Liver (tissue), 8 donors: ENCODE measurements at regions not wholly inside any gene's neighbourhood (a gene's known extent, or its start where the extent isn't known, plus 50 kb on each side); places are given as distances from the start of the nearest gene placed in this dataset.

Source experiments
- DNase-seq: peaks from one replicate; pipeline ENCODE4 v3.0.0-alpha.2; 2017; ENCODE audit warnings: low spot score
- H3K27ac ChIP-seq, 2 donors: one replicate each; pipeline ENCODE4 v1.7.0; 2013; ENCODE audit warnings: inconsistent platforms in 2 of 2, low read length in 2 of 2, control low read depth in 1 of 2, low read depth in 1 of 2, mild to moderate bottlenecking in 1 of 2
- H3K27me3 ChIP-seq, 4 donors: one replicate each; pipeline versions ENCODE4 v1.6.1 to v1.7.0; 2013; ENCODE audit warnings: low read length in 3 of 4, inconsistent platforms in 1 of 4, mild to moderate bottlenecking in 1 of 4, moderate library complexity in 1 of 4; ENCODE audit not compliant: control insufficient read depth in 4 of 4, insufficient read depth in 4 of 4
- H3K36me3 ChIP-seq, 4 donors: one replicate each; pipeline versions ENCODE4 v1.6.1 to v1.7.0; 2013; ENCODE audit warnings: low read length in 3 of 4, mild to moderate bottlenecking in 3 of 4, low read depth in 1 of 4, moderate library complexity in 1 of 4; ENCODE audit not compliant: control insufficient read depth in 4 of 4, insufficient read depth in 3 of 4
- H3K4me1 ChIP-seq, 4 donors: one replicate each; pipeline versions ENCODE4 v1.6.1 to v1.7.0; 2013; ENCODE audit warnings: low read length in 3 of 4, mild to moderate bottlenecking in 3 of 4, moderate library complexity in 1 of 4; ENCODE audit not compliant: control insufficient read depth in 4 of 4, insufficient read depth in 4 of 4
- H3K4me3 ChIP-seq, 3 donors: one replicate each; pipeline versions ENCODE4 v1.6.1 to v1.7.0; 2013; ENCODE audit warnings: low read length in 3 of 3, control low read depth in 1 of 3, low read depth in 1 of 3, mild to moderate bottlenecking in 1 of 3
- H3K9ac ChIP-seq, 2 donors: one replicate each; pipeline ENCODE4 v1.7.0; 2013; ENCODE audit warnings: low read length in 2 of 2, mild to moderate bottlenecking in 2 of 2, moderate library complexity in 2 of 2, control low read depth in 1 of 2, low read depth in 1 of 2
- H3K9me3 ChIP-seq, 4 donors: one replicate each; pipeline versions ENCODE4 v1.6.1 to v1.7.0; 2013; ENCODE audit warnings: low read length in 3 of 4; ENCODE audit not compliant: control insufficient read depth in 4 of 4
- CTCF ChIP-seq: fragments of 150-350 bp; IDR thresholded peaks from 2 replicates; pipeline ENCODE4 v1.5.1; 2017; ENCODE audit warnings: improper control_type of control experiment, low read depth, low read length; ENCODE audit not compliant: missing input control
- FOXA1 ChIP-seq: IDR thresholded peaks from 2 replicates; pipeline ENCODE4 v1.6.1; 2016; ENCODE audit warnings: antibody characterized with exemption
- FOXA2 ChIP-seq: IDR thresholded peaks from 2 replicates; pipeline ENCODE4 v1.6.1; 2016; ENCODE audit warnings: antibody characterized with exemption
- GABPA ChIP-seq, 2 donors: IDR thresholded peaks in 1 of 2; conservative IDR thresholded peaks in 1 of 2; 2 replicates each; pipeline ENCODE4 v1.6.1; 2016; ENCODE audit warnings: antibody characterized with exemption in 2 of 2, mild to moderate bottlenecking in 1 of 2, moderate library complexity in 1 of 2
- HNF4A ChIP-seq, 2 donors: conservative IDR thresholded peaks; 2 replicates each; pipeline ENCODE4 v1.6.1; 2016; ENCODE audit warnings: antibody characterized with exemption in 2 of 2, mild to moderate bottlenecking in 2 of 2
- HNF4G ChIP-seq: IDR thresholded peaks from 2 replicates; pipeline ENCODE4 v1.6.1; 2016; ENCODE audit warnings: antibody characterized with exemption
- JUND ChIP-seq, 2 donors: IDR thresholded peaks; 2 replicates each; pipeline ENCODE4 v1.6.1; 2016; ENCODE audit warnings: antibody characterized with exemption in 2 of 2
- NR2F2 ChIP-seq: IDR thresholded peaks from 2 replicates; pipeline ENCODE4 v1.6.1; 2016; ENCODE audit warnings: antibody characterized with exemption
- RAD21 ChIP-seq, 2 donors: IDR thresholded peaks; 2 replicates each; pipeline ENCODE4 v1.6.1; 2016; ENCODE audit warnings: antibody characterized with exemption in 2 of 2, mild to moderate bottlenecking in 2 of 2
- REST ChIP-seq: IDR thresholded peaks from 2 replicates; pipeline ENCODE4 v1.6.1; 2016; ENCODE audit warnings: antibody characterized with exemption, mild to moderate bottlenecking
- RXRA ChIP-seq, 2 donors: IDR thresholded peaks; 2 replicates each; pipeline ENCODE4 v1.6.1; 2017 to 2018; ENCODE audit warnings: antibody characterized with exemption in 2 of 2, mild to moderate bottlenecking in 1 of 2
- SP1 ChIP-seq: IDR thresholded peaks from 2 replicates; pipeline ENCODE4 v1.6.1; 2018; ENCODE audit warnings: antibody characterized with exemption, mild to moderate bottlenecking
- TAF1 ChIP-seq: conservative IDR thresholded peaks from 2 replicates; pipeline ENCODE4 v1.6.1; 2016; ENCODE audit warnings: antibody characterized with exemption, mild to moderate bottlenecking
- YY1 ChIP-seq: IDR thresholded peaks from 2 replicates; pipeline ENCODE4 v1.6.1; 2016; ENCODE audit warnings: antibody characterized with exemption, mild to moderate bottlenecking
- ZBTB33 ChIP-seq: IDR thresholded peaks from 2 replicates; pipeline ENCODE4 v1.6.1; 2016; ENCODE audit warnings: antibody characterized with exemption
- WGBS: extraction: QIAGEN DNeasy Blood & Tissue Kit; methylation state at CpG from one replicate; pipeline ENCODE4 v1.1.7; 2013; 5-methylcytosine and 5-hydroxymethylcytosine counted together
- TF ChIP-seq, protein P1 (sequence below): IDR thresholded peaks from 2 replicates; pipeline ENCODE4 v1.6.1; 2016; ENCODE audit warnings: antibody characterized with exemption
- TF ChIP-seq, protein P2 (sequence below): IDR thresholded peaks from 2 replicates; pipeline ENCODE4 v1.6.1; 2016; ENCODE audit warnings: antibody characterized with exemption
- donor health status: healthy.
- donor health status: healthy.
- donor health status: healthy.
- donor health status: healthy.
- donor health status: healthy.

GRCh38 chr21:27047283-27047657 lies 80.4 kb upstream of the ADAMTS5 start:
- 63% methylated on average over 3 of the region's 3 CpGs for WGBS
- Histone ChIP-seq H3K9me3 (no peaks in the 10 kb centered on the region), H3K4me3 (no peak overlapping the region), H3K27me3 (no peaks in the 10 kb centered on the region), H3K4me1 (no peaks in the 10 kb centered on the region), H3K36me3 (no peaks in the 10 kb centered on the region), H3K9ac (no peak overlapping the region), H3K27ac (no peak overlapping the region)
- DNase-seq: no peak
- TF ChIP-seq TAF1 (no peak), GABPA (IDR thresholded peaks at IDR 0.05 in 1 of 2, conservative IDR thresholded peaks at IDR 0.05 in 1 of 2) (no peak), RXRA (IDR thresholded peaks at IDR 0.05) (no peak), SP1 (no peak), JUND (IDR thresholded peaks at IDR 0.05) (no peak), HNF4A (conservative IDR thresholded peaks at IDR 0.05) (no peak), NR2F2 (no peak), RAD21 (IDR thresholded peaks at IDR 0.05) (no peak), FOXA2 (no peak), CTCF (no peak), ZBTB33 (no peak), REST (no peak), HNF4G (no peak), YY1 (no peak), FOXA1 (no peak)
- TF ChIP-seq, protein P1, sequence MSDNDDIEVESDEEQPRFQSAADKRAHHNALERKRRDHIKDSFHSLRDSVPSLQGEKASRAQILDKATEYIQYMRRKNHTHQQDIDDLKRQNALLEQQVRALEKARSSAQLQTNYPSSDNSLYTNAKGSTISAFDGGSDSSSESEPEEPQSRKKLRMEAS: no peak
- TF ChIP-seq, protein P2, sequence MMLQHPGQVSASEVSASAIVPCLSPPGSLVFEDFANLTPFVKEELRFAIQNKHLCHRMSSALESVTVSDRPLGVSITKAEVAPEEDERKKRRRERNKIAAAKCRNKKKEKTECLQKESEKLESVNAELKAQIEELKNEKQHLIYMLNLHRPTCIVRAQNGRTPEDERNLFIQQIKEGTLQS: no peak
